Right renal pelvis (tissue), 4 donors: ENCODE measurements at regions not wholly inside any gene's neighbourhood (a gene's known extent, or its start where the extent isn't known, plus 50 kb on each side); places are given as distances from the start of the nearest gene placed in this dataset.

ENCODE experiments used
- DNase-seq, 4 donors: peaks; one replicate each; pipeline ENCODE4 v3.0.0-alpha.2; 2013; ENCODE audit warnings: low read depth in 4 of 4, low spot score in 3 of 4, missing footprints in 1 of 4

DNA sequence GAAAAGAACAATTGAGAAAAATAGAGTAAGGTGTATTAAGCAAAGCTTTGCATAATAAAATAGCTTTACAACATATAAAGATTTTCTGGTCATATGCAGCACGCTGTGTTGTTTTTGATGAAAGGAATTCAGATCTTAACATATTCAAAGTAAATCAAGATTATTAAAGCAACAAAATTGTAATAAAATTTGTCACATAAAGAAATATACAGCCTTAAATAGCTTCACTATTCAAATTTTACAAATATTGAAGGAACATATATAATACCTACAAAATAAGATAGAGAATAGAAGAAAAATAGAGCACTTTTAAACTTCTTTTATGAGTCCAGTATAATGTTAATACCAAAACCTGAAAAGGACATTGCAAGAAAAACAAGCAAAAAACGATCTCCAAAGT is 749.1 kb upstream of the POT1 start:
- no peak for DNase-seq

DNA sequence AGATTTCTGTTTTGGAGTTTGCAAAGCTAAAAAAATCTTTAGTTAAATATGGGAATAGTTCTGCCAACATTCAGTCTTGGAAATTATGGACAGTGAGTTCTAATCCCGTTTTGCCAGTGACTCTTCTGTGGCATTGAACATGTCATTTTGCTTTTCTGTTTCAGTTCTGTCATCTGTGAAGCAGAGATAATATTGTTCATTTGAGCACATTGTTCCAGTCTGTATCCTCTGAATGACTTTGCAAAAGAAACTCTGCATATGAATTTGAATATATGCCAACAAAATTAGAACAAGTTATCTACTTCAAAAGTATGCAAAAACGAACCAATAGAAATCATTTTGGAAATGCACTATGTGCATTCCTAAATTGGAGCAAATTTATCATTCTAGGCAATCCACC is 746.0 kb upstream of the POT1 start:
- no peak for DNase-seq

DNA sequence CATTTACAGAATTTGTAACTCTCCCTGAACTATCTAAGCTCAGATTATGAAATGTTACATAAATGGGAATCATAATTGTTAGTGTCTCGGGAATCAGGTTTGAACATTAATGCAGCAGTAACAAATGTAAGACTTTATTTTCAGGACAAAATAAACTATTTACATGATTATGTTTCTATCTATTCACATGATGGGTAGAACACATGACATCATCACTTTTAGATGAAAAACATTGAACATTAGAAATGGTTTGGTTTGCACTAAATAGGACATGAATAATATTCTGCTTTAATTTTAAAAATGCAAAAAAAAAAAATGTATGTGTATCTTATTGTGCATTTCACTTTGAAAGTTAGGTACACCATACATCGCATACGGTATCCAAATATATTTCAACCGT is 745.5 kb upstream of the POT1 start:
- DNase-seq, result no peak

DNA sequence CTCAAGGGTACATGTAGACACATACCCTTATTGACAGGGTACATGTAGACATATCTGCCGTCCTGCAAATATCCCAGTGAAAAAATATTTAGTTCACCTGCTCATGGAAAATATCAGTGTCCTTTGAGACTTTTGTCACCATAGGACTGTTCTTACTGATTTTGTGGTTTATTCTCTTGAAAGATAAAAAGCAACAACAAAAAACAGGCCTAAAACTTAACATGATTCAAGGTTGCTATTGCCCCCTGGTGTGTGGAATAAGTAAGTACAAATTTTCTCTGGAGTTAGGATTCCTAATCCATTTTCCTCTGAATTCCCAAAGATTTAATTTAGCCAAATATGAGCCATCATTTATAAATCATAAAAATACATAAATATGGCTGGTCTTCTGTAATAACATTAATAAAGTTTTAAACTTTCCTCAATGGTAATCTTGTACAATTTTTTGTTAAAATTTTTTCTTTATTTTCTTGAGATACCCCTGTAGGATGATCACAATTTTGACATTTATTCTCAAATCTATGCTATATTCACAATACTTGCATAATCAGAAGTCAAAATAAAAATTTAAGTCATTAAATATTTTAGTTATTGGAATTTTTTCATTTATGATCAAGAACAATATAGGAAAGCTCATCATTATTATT is 741.4 kb upstream of the POT1 start:
- peak in 1 of 4 donors; percentile 3 for DNase-seq

DNA sequence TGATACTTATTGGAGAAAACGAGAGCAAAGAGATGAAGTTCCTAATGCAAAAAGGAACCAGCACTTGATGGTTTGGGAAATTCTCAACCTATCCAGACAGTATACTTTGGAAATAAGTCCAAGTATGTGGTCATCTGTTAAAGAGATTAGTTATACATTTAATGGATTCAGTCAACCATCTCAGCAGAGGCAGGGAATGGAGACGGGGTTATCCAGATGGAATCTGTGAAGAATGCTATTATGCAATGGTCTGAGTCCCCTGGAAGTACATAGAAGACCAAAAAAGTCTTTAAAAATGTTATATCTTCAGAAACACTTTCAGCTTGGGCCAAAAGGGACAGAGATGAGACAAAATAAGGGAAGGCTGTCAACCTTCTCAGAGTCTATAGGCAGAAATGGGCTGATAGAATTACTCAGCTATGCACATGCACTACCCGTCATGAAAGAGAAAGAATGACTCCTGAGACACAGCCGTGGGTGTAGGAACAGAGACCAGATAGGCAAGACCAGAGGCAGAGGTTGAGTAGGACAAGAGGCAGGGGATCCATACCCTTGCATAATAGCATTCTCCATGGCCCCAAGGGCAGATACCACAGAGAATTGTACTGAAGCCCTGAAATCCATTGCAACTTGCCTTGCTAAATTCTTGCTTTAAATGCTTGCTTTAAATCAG is 738.8 kb upstream of the POT1 start:
- peak in 2 of 4 donors; percentile 5 to 23 for DNase-seq

DNA sequence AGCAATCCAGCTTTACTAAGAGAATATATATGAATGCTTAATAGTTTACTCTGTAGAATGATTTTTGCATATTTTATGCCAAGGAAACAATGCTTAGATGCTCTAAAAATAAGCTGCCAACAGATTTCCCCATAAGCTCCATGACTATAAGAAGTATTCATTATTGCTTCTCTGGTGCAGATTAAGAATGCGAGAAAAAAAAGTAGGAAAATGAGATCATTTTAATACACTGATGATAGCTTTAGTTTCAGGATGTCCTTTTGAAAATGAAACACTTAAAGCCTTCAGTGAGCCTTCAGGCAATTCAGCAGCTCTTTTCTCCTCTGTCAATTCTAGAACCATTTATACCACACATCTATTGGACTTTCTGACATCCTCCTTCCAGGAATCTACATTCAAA is 735.0 kb upstream of the POT1 start:
- no peak for DNase-seq

DNA sequence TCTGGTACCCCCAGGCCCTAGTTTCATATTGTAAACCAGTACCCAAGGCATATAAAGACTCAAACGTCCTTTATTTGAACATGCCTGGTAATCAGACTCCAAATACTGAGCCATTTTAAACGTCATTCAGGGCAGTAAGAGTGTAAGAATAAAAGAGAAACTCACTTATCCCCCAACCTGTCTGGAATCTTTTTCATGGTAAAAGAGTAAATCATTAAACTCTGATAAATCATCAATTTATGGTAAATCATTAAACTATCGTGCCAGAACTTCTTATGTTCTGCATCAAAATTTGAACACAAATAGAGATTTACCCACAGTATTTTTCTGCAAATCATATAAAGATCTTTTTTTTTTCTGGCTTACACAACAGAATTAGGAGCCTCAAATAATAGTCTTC is 734.3 kb upstream of the POT1 start:
- peak in 1 of 4 donors; percentile 4 for DNase-seq

DNA sequence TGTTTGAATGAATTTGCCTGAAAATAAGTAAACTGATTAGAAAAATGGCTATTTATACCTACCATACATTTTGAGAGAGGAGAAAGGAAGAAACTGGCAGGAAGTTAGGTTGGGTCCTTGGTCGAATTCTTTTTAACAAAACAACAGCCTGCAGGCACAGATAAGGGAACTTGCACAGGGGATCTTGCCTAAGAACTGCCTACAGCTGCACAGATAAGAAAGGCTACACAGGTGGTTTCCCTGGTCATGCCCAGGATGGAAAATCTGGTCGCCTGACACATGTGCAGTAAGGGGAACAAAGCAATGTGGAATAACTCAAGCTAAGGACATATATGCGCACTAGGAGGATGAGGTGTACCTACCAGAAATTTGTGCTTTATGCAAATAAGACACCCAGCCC is 732.1 kb upstream of the POT1 start:
- DNase-seq, result no peak

DNA sequence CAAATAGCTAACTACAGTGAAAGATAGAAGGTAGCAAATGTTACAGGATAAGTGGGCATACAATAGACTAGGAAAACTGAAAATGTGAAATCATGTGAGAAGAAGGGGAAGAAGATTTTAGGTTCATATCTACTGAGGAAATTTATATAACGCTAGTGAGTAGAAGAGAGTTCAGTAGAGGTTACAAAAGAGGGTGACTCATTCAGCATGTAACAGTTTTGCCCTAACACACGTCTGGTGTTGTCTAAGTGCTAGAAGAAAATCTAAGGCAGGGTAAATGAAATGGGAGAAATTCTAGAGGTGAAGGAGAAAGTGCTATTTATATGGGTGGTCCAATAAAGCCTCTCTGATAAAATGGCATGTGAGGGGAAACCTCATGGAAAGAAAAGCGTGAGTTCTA is 731.4 kb upstream of the POT1 start:
- no peak for DNase-seq

DNA sequence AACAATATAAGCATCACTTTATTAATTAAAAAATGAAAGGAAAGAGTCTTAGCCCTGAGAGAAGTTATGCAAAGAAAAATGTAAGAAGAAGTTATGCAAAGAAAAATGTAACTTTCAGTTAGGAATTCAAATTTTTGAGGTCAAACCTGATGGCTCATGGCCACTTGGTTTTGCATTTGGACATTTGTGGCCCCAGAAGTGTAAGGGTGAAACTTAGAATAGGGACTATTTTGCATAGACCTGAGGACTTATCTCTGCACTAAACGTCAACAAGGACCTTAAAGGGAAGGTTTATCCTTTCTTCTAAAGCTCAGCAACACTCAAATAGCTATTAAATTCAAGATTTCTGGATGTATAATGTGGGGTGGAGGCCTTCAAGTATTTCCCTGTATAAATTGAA is 724.5 kb upstream of the POT1 start:
- DNase-seq, result no peak

DNA sequence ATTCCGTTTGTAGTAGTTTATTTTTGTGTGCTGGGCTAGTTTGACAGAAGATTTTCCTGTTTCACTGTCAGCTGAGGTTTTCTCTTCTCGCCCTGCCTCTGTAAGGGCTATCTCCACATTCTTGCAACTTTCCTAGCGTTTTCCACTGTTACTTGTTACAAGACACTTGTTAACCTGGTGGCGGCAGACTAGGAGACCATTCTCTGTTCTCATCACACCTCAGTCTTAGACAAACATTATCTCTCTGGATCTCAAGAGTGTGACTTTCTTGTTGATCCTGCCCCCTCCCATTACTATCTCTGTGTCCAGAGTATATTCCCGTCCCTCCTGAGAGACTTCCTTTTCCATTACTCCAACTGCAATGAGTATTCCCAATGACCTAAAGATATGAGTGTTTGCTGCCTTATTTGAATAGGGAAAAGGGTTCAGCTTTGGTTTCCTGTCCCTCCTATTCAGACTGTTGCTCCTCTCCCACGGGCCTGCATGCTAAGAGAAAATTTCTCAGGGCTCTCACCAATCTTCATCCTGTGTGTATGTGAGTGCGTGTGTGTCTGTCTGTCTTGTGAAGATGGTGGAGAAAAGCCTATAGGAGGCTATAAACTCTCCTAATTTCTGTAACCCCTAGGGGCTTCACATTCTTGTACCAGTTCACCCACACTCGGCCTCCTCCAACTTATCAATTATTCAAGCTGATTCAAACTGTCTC is 722.4 kb upstream of the POT1 start:
- DNase-seq, result no peak

DNA sequence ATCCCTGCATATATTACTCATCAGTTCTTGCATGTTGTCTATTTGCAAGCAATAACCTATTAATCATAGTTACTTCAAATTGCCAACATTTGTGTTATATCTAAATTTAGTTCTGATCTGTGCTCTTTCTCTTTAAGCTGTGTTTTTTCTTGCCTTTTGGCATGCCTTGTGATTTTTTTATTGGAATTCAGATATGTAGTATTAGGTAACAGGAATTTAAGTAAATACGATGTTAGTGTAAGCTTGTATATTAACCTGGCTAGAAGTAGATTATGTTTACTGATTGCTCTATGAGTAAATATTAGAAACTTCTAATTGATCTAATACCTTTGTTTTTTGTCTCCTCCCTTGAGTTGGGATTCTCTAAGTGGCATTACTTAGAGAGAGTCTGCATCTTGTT is 718.9 kb upstream of the POT1 start:
- DNase-seq, result no peak

DNA sequence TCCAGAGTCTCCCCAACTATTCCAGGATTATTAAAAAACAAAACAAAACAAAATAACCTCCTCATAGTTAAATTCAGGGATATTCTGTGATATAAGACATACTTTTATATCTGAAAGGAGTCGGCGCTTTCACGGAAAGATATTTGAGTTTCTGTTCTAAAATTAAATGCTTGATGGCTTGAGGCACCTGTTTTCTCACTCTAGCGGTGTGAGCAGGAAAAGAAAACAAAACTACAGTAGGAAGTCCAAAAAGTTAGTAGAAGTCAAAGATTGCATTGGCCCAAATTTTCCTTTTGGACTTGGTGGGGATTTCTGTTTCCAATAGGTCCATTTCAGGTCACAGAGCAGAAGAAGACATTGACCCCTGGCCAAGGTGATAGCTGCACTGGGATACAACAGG is 716.1 kb upstream of the POT1 start:
- DNase-seq, result no peak

DNA sequence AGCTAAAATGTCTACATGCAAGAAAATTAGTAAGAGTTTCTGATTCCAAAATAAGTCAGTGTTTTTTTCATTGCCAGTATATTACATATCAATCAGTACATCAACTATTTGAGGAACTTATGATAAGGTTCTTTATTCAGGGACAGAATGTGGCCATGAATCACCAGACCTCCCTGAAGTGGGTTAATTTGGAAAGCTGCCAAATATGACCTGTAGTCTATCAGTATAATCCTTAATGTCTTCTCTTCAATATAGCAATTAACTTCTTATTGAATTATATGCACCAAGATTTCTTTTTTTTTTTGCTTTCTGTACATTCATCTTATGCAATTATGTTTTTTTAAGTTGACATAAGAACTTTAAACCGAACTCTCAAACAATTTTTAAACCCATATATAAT is 714.5 kb upstream of the POT1 start:
- no peak for DNase-seq

DNA sequence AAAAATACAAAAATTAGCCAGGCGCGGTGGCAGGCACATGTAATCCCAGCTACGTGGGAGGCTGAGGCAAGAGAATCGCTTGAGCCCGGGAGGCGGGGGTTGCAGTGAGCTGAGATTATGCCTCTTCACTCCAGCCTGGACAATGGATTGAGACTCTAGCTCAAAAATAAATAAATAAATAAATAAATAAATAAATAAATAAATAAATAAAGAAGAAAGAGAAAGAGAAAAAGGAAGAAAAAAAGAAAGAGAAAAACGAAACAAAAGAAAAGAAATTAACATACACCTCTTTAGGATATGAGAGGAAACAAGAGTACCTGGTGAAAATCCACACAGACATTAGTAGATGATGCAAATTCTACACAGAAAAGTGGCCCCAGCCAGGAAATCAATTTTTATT is 713.7 kb upstream of the POT1 start:
- DNase-seq, result no peak

DNA sequence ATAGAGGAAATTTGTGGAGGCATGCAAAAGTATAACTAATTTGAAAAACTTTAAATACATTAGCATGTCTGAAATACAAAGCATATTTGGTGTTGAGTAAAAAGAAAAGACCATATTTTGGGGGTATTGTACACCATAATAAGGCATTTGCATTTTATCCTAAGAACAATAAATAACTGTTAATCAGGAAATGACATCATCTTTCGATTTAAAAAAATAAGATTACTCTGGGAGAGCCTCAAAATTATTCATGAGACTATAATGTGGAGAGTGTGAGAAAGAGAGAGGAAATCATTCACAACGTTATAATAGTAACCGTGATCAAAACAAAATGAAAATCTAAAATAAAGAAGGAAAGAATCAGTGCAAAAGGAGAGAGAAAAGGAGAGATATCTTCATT is 712.3 kb upstream of the POT1 start:
- DNase-seq, result no peak

DNA sequence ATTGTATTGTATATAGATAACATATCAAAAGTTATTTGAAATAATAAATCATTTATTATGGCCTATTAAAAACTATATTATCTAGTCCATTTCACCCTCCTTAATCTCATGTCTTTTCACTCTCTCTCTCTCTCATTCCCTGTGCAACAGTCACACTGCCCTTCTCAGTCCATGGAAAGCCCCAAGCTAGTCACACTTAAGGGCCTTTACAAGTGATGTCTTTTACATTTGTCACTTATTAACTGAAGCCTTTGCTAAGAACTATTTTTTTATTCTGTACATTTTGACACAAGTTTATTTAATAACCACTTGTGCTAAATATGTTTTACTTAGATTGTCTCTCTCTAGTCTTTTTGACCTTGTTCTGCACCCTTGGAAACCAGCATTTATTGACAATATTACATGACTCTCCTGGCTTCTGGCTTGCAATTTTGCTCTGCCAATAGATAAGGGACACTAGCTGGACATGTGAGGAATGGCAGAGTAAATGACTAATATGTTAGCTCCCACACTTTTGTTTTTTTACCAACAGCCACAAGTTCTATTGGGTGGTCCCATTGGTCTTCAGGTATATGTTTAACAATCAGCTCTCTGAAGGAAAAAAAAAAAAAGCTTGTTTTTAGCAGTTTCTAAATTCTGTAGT is 706.8 kb upstream of the POT1 start:
- no peak for DNase-seq

DNA sequence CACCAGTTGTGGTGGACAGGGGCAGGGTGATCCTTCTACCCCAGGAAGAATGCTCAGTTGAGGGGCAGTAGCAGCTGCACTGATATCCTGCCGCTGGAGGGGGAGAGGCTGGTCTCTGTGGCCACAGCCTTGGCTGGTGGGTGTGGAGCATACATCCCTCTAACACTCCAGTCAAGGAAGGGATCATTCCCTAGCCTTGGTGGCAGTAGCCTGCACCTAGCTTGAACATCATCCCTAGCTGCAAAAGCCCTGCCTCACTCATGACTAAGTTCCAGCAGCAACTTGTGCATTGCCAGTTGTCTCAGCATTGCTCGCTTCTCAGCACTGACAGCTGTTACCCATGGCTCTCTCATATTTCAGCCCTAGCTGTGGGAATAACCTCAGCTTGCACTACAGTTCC is 688.9 kb upstream of the POT1 start:
- no peak for DNase-seq

DNA sequence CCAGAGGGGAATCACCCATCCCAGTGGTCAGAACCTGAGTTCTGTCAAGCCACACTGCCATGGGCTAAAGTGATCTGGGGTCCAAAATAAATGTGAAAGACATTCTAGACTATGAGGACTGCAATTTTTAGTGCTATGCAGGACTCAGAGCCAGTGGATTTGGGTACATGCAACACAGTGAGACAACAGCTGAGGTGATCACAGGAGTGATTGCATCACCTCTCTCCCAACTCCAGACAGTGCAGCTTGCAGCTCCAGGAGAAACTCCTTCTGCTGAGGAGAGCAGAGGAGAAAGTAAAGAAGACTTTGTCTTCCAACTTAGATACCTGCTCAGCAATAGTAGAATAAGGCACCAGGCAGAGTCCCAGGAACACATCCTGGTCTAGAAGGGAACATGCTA is 682.0 kb upstream of the POT1 start:
- DNase-seq, result no peak

DNA sequence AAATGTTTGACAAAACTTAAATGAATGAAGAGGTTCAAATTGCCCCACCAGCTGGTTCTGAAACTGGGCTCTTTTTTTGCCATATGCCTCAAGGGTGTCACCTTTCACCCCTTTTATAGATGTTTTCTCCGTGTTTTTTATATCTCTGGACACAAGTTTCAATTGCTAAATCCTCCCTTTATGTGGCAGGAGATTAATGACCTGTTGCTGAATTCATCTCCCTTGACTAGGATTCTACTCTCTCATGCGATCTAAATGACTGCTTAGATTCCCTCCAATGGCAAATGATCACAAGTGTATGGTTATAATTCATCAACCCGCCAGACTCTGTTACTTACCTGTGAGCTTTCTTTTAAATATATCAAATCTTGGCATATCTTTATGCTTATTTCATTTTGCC is 677.0 kb upstream of the POT1 start:
- peak in 2 of 4 donors; percentile 20 to 26 for DNase-seq

DNA sequence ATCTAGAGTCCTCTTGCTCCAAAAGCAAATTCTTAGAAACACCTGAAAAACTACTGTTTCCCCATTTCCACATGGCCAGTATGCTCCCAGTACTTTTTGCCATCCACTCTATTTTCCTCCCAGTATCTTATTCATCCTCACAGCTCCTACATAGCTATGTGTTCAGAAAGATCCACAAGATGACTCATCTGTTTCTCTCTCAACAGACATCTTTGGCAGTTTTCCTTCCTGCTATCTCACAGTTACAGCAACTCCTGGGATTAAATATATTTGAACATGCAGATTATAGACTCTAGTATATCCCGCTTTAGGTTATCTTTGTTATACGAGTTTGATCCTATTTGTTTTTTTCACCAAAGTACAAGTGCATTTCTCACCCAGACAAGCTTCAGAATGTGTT is 675.6 kb upstream of the POT1 start:
- DNase-seq, result no peak

DNA sequence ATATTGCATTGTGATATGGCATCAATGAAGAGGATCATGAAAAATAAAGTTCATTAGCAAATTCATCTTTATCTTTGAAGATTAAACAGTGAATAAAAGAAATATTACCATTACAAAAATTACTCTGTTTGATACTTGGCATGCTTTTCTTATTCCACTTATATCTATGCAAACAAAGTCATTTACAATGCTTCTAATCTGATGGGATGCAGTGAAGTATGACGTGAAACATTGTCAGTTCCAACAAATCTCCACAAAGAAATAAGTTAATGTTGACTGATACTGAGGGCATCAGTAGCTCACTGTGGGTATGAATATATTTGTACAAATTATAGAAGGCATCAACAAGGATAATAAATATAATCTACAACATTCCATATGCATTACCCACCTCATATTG is 672.8 kb upstream of the POT1 start:
- no peak for DNase-seq
